NCI-H460 (cell line): ENCODE measurements at regions not wholly inside any gene's neighbourhood (a gene's known extent, or its start where the extent isn't known, plus 50 kb on each side); places are given as distances from the start of the nearest gene placed in this dataset.

ENCODE experiments used
- DNase-seq: peaks from one replicate; pipeline ENCODE4 v3.0.0-alpha.2; 2016; ENCODE audit warnings: low read depth; ENCODE audit errors: extremely low read depth

GRCh38 chr12:74794522-74794921 is 256.9 kb downstream of the ATXN7L3B start:
- no peak for DNase-seq

GRCh38 chr12:74801625-74802024 is 264.0 kb downstream of the ATXN7L3B start:
- DNase-seq = no peak

GRCh38 chr12:74816398-74817175 is 279.0 kb downstream of the ATXN7L3B start:
- no peak for DNase-seq

GRCh38 chr12:74817499-74817898 is 279.9 kb downstream of the ATXN7L3B start:
- no peak for DNase-seq

- no peak for DNase-seq
These were observed 280.8 kb downstream of the ATXN7L3B start for GRCh38 chr12:74818412-74818811.

- no peak for DNase-seq
These were observed 282.7 kb downstream of the ATXN7L3B start for GRCh38 chr12:74820324-74820723.

GRCh38 chr12:74836567-74836966 is 298.9 kb downstream of the ATXN7L3B start:
- DNase-seq = no peak

- no peak for DNase-seq
These were observed 308.5 kb downstream of the ATXN7L3B start for GRCh38 chr12:74846116-74846515.

GRCh38 chr12:74847169-74847568 is 309.5 kb downstream of the ATXN7L3B start:
- DNase-seq = no peak

GRCh38 chr12:74848006-74848405 is 310.4 kb downstream of the ATXN7L3B start:
- no peak for DNase-seq

GRCh38 chr12:74849801-74850200 is 312.2 kb downstream of the ATXN7L3B start:
- no peak for DNase-seq

GRCh38 chr12:74871817-74872216 is 334.2 kb downstream of the ATXN7L3B start:
- no peak for DNase-seq

GRCh38 chr12:74885775-74886174 is 323.9 kb downstream of the KCNC2 start:
- no peak for DNase-seq

- no peak for DNase-seq
These were observed 320.6 kb downstream of the KCNC2 start for GRCh38 chr12:74889073-74889472.

- no peak for DNase-seq
These were observed 319.9 kb downstream of the KCNC2 start for GRCh38 chr12:74889563-74890236.

GRCh38 chr12:74890237-74890599 is 319.4 kb downstream of the KCNC2 start:
- DNase-seq = peak; percentile 63

GRCh38 chr12:74891083-74891668 is 318.5 kb downstream of the KCNC2 start:
- DNase-seq = no peak

GRCh38 chr12:74892057-74892633 is 317.5 kb downstream of the KCNC2 start:
- DNase-seq = no peak

GRCh38 chr12:74896186-74896585 is 313.5 kb downstream of the KCNC2 start:
- DNase-seq = no peak

GRCh38 chr12:74897425-74898211 is 312.0 kb downstream of the KCNC2 start:
- DNase-seq = peak; percentile 47
